NCI-H1694 (cell line): ENCODE measurements at regions not wholly inside any gene's neighbourhood (a gene's known extent, or its start where the extent isn't known, plus 50 kb on each side); places are given as distances from the start of the nearest gene placed in this dataset.

Experiments
- DNase-seq: peaks from one replicate; lab custom pipeline; 2025; lab: John Stamatoyannopoulos, UW

DNA sequence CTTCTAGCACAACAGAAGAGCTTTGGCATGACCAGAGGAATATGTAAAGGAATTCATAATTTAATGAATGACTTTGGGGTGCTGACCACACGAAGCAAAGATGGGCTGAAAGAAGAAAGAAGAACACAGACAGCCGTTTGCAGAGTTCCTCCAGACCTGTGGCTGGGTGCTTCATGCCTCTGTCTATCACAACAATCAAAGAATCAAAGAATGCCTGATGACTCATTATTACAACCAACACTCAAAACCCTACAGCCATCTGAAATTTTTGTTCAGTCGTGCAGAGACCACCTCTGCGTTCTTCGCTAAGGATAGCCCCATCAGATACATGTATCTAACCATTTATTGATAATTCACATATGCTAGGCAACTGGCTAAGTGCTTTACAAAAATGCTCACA, 129.0 kb upstream of the PRICKLE2 start:
- DNase-seq, result no peak

DNA sequence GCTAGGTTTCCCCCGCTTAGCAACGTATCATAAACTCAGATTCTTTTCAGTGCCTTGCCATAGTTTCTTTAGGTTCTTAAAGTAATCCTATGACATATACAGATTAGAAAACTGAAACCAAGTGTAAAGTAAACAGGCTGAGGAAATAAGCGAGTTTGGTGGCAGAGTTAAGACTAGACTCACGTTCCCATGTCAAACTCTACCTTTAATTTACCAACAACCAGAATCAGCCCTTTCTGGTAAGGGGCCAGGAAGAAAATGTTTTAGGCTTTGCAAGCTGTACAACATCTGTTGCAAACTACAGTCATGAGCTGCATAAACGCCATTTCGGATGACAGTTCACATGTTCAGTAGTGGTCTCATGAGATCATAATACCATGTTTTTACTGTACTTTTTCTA, 128.0 kb upstream of the PRICKLE2 start:
- peak; percentile 27 for DNase-seq

DNA sequence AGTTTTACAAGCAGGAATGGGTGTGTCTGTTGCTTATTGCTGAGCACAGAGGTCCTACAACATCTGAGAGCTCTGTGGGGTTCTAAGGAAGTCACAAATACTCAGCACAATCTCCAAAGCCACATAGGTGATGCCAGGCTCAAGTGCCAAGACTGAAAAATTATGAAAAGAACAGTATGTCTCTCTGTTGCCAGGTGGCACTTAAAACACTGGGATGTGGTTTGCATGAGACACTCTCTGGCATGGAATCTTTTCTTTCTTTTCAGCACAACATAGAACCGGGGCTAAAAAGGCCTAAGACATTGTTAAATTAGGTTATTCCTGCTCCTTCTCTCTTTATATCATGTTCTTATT, 127.3 kb upstream of the PRICKLE2 start:
- DNase-seq, result no peak

DNA sequence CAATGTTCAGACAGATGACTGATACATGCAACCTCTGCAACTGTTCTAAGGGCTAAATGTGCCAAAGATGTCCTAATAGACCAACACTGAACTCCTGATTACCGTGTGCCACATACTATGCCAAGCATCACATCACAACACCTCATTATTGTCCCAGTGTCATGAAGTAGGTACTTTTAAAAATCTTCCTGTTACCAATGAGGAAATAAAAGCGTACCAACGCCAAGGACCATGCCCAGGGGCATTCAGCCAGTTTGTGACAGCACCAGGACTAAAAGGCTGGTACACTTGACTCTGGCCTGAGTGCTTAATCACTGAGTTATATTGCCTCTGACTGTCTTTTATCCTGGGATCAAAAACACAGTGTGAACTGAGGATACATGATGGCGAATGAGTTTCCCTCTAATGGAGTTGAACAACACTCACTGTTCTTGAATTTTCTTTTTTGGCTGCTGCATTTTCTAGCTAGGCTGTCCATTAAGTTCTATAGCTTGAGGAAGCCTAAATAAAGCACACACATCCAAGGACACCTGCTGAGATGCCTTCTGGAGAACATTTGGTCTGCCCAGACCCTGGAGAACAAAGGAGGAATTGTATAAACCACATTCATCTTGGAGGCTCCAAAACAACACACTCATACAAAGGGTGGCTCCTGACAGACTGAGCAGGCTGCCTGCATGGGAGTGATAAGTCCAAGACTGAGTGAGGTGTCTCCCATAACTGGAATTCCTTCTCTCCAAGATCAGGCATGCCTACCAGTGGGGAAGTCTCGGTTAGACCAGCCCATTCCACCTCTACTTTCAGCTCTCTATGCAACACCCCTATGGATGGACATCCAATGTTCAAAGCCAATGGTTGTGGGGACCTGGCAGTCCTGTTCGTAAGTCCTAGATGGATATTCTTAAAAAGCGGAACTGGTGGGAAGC, 126.7 kb upstream of the PRICKLE2 start:
- DNase-seq, result no peak

DNA sequence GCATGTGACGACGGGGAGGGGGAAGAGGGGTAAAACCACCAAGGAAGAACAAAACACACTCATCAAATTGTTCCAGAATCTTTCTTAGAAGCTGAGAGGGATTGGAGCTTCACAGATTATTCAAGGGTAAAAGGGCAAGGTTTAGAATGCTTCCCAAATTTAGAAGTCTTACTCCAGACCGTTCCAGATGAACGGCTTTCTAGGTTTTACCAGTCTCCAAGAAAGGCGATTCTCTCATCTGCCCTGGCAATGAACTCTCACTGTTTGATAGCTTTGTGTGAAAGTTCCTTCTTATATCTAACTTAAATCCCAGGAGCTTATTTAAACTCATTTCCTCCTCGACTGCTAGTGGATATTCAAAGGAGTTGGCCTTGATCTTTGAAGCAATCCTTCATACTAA, 124.3 kb upstream of the PRICKLE2 start:
- DNase-seq, result no peak

DNA sequence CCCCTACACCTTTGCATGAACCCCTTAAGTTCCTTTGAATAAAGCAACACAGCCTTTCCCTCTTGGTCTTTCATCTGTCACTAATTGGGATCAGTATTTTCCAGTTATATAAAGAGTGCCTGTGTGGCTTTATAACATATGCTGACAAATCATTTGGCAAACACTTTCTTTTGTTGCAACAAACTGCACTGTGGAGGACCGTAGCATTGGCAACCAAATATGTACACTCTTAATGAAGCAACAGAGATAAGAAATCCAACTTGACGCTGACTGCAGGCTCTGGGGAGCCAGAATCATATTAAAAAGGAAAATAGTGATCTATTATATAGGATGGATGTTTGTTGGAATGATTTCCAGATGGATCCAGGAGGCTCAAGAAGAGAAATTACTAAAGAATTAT, 120.1 kb upstream of the PRICKLE2 start:
- peak; percentile 22 for DNase-seq

DNA sequence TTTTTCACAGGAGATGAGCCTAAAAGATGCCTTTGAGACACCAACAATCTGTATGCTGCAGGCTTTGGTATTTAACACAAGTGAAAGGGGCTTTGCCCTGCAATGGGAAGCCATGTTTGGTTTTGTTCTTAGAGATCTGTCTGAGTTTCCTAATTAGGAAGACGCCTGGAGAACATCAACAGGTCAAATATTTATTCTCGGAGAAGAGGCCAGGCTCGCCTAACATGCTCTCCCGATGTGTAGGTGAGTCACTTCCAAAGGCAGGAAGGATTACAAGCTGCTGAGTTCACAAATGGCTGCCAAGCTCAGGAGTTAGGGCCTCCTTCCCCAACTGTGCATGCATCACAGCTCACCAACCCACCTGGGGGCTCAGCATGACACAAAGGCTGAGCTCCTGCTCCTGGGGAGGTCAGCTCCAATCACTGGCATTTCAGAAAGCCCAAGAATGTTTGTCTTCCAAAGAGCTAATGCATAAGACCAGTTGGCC, 119.5 kb upstream of the PRICKLE2 start:
- no peak for DNase-seq

DNA sequence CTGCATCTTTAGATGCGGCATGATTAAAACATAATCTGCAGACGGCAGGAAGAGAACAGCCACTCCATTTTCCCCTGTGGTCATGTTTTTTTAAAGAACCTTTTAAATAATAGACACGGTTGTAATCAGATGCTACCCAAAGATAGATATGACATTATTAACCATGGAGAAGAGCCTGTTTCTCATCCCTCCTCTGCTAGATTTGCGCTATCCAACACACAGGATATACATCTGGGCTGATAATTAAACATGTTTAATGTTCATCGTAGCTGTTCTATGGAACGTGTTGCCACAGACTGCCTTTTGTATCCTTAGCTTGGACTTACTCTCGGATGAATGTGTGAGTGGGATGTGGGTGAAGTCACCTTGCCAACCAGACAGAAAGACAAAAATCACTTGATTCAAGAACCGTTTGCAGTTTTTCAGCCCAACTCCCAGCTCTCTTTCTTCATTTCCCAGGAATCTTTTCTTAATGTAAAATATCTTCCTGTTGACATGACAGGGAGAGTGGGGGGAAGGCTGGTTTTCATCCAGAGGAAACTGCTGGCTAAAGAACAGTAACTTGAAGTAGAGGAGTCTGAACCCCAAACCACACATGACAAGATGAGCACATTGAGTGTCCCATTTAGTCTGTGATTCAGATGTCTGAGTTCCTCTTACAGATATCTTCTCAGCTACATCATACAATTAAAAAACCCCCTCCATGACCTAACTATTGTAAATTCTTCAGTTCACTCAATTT, 118.6 kb upstream of the PRICKLE2 start:
- DNase-seq, result no peak

DNA sequence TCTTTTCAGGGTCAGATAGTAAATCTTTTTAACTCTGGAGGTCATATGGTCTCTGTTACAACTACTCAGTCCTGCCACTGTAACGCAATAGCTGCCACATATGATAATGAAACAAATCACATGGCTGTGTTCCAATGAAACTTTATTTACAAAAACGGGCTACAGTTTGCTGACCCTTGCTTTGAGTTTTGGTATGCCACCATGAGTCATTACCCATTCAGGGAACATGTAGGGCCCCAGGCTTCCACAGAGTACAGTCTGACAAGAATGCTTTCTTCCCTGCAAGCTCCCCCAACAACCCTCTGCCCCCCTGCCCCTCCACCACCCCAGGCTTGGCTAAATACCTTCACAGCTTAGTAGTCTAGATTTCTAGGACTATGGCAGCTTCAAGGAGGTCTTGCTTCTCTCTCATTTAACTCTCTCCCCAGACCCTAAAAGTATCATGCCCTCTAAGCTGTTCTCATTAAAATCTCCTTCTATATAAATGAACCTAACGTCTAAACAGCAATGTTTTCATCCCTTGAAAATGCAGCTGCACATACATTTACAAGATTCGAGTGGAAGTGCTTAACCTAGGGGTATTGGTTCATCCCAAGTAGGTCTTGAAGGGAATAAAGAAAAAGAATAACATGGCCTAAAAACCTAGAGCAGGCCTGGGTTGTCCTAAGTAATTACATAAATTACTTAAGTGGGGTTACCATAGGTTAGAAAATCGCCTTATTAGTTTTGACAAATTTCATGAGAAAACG, 117.8 kb upstream of the PRICKLE2 start:
- no peak for DNase-seq

DNA sequence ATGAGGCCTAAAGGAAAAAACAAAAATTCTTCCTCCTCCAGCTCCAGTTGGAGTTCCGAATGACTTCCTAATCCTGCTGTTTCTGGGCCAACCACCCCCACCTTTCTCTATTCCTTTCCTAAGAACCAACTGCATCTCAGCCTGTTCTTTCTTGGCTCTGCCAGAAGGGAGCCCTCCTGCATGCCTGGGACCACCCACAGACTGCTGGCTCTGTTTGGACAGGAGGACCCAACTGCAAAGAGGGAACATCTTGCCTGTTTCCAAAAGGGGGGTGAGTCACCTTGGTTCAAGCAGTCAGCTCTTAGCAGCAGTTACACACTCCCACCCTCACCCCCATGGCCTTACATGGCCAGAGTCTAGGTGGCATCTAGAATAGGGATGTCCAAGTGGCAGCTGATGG, 116.0 kb upstream of the PRICKLE2 start:
- DNase-seq, result no peak

DNA sequence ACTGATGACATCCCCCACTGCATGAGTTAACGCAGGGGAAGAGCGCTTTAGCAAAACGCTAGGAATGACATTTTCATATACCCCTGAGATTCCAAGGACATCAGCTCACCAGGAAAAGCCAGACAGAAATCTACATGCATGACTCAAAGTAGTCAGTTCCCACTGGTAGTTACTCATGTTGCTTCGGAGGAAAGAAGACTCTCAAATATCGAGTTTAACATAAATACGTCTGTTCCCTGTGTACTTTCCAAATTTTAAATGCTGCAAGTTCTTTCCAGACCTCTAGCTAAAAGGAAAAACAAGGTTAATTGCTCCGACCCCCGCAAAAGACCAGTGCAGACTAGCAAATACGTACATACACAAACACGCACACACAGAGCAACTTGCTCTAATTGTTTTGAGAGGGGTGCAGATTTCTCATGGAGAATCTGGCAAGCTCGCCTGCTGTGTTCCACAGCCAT, 115.4 kb upstream of the PRICKLE2 start:
- no peak for DNase-seq

DNA sequence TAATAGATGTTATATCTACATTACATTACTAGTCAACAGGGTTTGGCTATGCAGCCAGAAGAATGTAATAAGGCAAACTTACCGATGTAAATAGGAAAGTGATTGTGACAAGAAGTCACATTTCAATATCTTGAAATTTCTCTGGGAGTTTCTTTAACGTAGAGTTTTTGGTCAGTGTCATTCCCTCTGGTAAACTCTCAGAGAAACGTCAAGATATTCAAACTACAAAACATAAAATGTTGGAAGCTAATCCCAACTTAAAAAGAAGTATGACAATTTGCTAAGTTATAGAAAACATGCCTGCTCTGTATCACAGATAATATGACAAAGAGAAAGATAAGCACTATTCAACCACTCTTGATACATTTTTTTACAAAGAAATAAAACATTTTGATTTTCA, 111.2 kb upstream of the PRICKLE2 start:
- no peak for DNase-seq

DNA sequence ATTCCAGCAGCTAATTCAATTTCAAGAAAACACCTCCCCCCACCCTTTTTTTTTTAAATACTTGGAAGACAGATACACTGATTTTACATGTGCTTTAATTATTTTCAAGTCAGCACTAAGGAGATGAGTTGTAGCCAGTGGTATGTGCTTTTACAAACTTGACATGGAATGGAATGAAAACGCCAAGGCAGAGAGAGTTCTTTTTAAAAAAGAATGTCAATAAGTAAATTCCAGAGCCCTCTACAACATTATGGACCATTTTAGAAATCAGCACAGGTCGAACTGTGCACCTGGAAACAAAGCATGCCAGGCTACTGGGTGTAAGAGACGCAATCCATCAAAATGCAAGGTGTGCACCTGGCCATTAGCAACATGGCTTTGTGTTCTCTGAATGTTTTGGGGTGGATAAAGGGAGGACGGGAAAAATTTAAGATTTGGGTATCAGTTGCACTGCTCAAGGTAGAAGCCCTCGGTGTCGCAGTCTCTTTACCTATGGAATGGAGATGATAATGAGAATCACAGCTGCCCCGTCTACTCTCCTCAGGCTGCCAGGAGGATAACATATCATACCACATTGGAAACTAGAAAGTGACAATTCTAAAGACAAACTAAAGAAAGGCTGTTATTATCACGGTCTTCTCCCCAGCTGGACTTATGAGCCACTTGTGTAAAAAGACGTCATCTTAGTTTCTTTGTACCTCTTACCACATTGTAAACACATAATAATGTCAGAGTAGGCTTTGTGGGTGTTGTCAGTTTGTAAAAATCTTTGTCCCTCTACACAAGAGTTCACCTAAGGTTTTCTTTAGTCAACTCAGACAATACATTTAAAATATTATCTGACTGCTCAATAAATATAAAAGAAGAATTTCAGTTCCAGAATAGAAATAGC, 107.4 kb upstream of the PRICKLE2 start:
- DNase-seq, result no peak

DNA sequence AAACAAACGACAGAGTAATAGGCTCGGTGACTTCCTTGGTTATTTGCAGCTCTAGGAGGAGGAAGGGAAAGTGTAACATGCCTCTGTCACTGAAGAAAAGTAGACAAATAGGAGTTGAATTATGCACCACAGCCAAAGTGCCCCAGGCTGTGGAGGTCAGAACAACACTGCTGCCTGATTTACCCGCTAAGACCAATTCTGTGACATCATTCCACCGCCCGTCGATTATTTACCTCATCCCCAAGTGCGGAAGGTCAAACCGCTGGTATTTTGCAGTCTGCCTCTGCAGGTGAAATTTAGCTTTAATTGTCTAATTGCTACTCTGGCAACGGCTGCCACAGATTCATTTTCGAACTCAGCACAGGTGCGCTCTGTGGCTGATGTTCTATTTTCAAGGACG, 106.3 kb upstream of the PRICKLE2 start:
- no peak for DNase-seq

DNA sequence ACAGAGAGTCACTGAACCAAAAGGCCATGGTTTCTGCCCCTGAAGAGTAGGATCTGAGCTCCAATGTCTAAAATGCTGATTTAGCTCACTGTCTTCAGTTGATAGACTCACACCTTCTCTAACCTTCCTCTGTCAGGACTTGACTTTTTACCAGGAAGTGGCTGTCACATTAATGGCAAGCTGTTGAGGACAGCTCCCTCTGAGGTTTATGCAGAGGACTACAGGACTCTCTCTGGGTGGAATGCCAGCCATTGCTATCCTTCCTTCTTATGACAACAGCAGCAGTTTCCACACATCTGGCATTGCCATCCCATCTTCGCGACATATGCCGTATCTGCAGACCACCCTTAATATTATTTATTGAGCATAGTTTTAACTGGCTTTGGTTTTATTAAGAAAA, 103.8 kb upstream of the PRICKLE2 start:
- no peak for DNase-seq

DNA sequence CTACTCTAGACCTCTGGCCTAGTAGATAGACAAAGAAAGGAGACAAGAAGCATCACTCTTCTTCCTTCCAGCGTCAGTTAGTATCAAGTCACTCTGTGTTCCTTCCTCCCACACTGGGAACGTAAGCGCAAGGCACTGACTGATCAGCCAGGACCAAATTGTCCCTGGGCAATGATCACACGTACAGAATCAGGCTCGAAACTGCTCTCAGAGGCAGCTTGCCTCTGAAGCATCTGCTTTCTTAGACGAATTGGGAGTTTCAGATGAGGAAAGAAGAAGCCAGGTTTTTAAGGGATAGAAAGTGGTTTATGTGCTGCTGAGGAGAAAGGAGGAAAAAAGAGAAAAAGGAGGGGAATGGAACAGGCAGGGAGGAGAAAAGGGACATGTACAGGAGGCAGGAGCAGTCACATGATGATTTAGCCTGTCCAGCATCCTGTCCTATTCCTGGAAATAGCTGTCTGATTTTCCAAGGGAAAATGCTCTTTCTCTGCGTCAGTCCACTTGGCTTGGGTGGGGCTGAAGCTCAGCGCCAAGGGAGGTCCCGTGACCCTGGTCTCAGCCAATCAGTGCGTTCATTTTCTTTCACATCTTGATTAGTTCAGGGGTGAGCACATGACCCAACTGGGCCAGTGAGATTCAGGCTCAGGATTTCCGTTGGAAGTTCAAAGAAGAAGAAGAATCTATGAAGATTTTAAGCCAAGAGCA, 102.0 kb upstream of the PRICKLE2 start:
- no peak for DNase-seq

DNA sequence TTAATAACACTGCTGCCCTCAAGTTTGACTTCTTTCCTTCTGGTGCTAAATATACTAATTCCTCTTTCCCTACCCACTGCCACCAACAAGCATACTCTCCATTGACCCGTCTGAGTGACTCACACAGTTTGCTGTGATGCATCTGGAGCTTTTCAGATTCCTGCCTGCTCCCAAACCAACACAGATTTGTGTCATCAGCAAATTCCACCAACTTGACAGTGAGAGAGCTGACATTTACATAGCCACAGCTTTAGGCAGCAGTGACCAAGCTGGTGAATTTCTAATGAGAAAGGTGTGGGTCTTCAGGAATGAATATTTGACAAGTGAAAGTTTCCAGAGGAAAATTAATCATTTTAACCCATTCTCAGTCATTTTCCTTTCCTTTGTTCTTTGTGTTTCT, 96.5 kb upstream of the PRICKLE2 start:
- DNase-seq, result no peak

DNA sequence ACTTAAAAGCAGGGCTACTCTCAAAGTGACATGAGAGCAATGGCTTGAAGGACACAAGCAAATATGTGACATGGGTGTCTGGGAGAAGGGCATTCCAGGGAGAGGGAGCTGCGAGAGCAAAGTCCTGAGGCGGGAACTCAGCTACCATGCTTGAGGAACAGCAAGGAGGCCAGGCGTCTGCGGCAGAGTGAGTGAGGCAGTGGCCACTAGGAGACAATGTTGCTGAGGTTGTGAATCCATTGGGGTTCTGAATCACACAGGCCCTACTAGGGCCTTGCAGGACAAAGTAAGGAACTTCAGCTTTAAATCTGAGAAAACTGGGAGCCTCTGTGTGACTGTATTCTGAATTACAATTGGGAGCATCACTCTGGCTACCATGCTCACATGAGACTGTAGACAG, 94.1 kb upstream of the PRICKLE2 start:
- DNase-seq, result no peak

DNA sequence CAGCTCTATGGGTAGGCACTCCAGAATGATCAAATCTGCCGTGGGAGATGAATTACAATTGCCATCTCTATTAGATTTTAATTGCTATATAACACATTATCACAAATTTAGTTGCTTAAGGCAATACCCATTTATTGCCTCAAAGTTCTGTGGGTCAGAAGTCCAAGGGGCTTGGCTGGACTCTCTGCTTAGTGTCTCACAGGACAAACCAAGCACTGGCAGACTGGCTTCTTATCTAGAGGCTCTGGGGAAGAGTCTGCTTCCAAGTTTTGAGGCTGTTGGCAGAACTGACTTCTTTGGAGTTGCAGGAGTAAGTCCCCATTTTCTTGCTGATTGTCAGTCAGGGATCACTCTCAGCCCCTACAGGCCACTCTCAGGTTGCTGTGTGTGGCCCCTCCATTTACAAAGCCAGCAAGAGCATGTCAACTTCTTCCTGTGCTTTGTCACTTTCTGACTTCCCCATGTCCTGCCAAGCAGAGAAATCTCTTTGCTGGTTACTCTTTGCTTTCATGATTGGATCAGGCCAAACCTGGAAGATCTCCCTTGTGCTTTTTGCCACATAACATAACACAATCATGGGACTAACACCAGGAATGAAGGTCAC, 93.5 kb upstream of the PRICKLE2 start:
- DNase-seq, result no peak

DNA sequence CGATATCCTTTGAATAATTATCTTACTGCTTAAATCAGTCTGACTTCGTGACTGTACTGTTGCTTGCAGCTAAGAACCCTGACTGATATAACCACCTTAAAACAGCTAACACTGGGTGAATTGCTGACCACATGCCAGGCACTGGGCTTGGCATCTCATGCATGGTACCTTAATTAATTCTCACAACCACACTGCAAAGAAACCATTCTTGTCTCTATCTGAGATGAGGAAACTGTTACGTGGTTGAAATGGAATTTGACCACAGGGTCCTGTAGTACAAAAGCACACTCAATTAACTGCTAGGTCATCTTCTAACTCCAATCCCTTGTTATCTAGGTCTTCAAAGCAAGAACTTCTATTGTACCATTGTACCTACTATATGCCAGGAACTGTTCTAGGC, 92.7 kb upstream of the PRICKLE2 start:
- no peak for DNase-seq
